ENCODE measurements at regions not wholly inside any gene's neighbourhood (a gene's known extent, or its start where the extent isn't known, plus 50 kb on each side); places are given as distances from the start of the nearest gene placed in this dataset.
"Not testable (repeated sequence)": the region's sequence is repeated elsewhere in the genome, so short reads cannot be mapped to it uniquely, and the experiment has no call there.

DNA sequence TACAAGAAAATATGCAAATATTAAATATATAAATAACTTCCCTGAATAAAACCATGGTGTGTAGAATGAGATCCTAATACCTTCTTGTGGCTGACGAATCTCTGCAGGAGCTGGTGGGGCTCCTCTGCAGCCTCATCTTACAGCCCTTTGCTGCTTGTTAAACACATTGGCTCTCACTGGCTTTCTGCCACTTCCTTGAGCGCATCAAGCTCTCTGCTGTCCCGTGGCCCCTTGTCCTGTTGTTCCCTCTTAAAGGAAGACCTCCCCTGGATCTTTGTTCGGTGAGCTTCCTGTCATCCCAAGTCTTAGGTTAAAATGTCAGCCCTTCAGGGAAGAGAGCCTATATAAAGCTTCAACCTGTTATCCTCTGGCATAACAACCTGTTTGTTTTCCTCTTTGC lies 519.6 kb downstream of the DOK5 start:
- TF ChIP-seq, protein P1, sequence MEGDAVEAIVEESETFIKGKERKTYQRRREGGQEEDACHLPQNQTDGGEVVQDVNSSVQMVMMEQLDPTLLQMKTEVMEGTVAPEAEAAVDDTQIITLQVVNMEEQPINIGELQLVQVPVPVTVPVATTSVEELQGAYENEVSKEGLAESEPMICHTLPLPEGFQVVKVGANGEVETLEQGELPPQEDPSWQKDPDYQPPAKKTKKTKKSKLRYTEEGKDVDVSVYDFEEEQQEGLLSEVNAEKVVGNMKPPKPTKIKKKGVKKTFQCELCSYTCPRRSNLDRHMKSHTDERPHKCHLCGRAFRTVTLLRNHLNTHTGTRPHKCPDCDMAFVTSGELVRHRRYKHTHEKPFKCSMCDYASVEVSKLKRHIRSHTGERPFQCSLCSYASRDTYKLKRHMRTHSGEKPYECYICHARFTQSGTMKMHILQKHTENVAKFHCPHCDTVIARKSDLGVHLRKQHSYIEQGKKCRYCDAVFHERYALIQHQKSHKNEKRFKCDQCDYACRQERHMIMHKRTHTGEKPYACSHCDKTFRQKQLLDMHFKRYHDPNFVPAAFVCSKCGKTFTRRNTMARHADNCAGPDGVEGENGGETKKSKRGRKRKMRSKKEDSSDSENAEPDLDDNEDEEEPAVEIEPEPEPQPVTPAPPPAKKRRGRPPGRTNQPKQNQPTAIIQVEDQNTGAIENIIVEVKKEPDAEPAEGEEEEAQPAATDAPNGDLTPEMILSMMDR (IDR thresholded peaks at IDR 0.05; ENCODE audit: low read depth, low read length), result no peak
- no peak for TF ChIP-seq POLR2A (IDR thresholded peaks at IDR 0.05; ENCODE audit: extremely low read depth, insufficient read length)
- no peak for TF ChIP-seq MYC (IDR thresholded peaks at IDR 0.05; ENCODE audit: low read depth, low read length)
- TF ChIP-seq, protein P2, sequence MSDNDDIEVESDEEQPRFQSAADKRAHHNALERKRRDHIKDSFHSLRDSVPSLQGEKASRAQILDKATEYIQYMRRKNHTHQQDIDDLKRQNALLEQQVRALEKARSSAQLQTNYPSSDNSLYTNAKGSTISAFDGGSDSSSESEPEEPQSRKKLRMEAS (IDR thresholded peaks at IDR 0.05; ENCODE audit: low read depth, low read length), result no peak
- H3K4me3 ChIP-seq (ENCODE audit: low read depth, low read length), result no peak overlapping the region
- DNase-seq (ENCODE audit: low read depth), result no peak

DNA sequence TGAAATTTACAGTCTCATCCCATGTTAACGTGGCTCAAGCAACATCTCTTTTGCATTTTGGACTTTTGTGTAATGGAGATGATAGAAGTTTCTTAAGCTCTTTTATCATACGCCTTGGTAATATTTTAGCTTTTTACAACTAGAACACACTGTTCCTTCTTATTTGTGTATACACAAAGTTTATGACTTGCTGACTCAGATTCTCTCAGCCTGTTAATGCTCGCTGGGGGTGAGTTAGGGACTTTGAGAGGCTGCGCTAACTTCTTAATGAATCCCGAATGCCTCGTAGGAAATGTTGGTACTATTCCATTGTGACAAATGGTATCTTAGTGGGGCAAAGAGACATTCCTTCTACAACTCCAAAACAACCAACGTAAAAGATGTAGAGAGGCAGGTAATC lies 509.7 kb downstream of the DOK5 start:
- TF ChIP-seq, protein P2 (IDR thresholded peaks at IDR 0.05; ENCODE audit: low read depth, low read length), result no peak
- TF ChIP-seq, protein P1 (IDR thresholded peaks at IDR 0.05; ENCODE audit: low read depth, low read length), result no peak
- TF ChIP-seq POLR2A (IDR thresholded peaks at IDR 0.05; ENCODE audit: extremely low read depth, insufficient read length) (no peak), MYC (IDR thresholded peaks at IDR 0.05; ENCODE audit: low read depth, low read length) (no peak)
- no peak overlapping the region for H3K4me3 ChIP-seq (ENCODE audit: low read depth, low read length)
- no peak for DNase-seq (ENCODE audit: low read depth)

DNA sequence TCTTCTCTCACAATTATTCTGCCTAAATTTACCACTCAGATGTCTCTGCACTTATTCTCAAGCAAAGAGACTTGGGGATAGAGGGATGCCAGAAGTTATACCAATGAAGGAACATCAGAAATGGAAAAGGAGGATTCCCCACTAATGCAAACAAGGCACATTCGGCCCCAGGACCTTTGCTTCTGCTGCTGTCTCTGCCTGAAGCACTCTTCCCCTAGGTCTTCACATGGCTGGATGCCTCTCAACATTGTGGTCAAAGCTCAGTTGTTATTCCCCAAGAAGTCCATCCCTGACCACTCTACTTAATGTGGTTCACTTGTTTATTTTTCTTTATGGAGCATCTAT lies 508.7 kb downstream of the DOK5 start:
- DNase-seq (ENCODE audit: low read depth), result no peak
- TF ChIP-seq, protein P2 (IDR thresholded peaks at IDR 0.05; ENCODE audit: low read depth, low read length), result no peak
- TF ChIP-seq MYC (IDR thresholded peaks at IDR 0.05; ENCODE audit: low read depth, low read length) (no peak), POLR2A (IDR thresholded peaks at IDR 0.05; ENCODE audit: extremely low read depth, insufficient read length) (no peak)
- TF ChIP-seq, protein P1 (IDR thresholded peaks at IDR 0.05; ENCODE audit: low read depth, low read length), result no peak
- no peak overlapping the region for H3K4me3 ChIP-seq (ENCODE audit: low read depth, low read length)

DNA sequence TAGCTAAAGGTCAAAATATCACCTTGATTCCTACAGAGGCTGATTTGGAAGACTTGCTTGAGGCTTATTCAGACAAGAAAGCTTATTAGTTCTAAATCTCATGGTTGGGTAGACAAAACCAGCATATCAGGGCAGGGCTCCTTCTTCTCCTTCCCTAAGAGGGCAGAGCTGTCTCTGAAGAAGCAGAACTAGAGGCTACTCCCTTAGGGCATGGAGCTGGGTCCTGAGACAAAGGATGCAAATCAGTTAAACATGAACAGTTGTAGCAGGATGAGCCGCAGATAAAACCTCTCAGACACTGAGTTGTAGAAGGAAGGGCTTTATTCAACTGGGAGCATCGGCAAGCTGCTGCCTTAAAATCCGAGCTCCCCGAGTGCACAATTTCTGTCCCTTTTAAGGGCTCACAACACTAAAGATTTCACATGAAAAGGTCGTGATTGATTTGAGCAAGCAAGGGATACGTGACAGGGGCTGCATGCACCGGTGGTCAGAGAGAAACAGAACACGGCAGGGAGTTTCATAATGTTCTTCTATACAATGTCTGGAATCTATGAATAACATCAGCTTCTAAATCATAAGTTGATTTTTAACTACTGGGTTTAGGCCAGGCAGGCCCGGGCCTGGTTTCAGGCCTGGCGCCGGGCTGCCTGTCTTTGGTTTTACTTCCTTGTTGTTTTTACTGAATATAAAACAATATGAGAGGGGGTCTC lies 508.2 kb downstream of the DOK5 start:
- DNase-seq (ENCODE audit: low read depth); H3K4me3 ChIP-seq (ENCODE audit: low read depth, low read length): not testable (repeated sequence)

DNA sequence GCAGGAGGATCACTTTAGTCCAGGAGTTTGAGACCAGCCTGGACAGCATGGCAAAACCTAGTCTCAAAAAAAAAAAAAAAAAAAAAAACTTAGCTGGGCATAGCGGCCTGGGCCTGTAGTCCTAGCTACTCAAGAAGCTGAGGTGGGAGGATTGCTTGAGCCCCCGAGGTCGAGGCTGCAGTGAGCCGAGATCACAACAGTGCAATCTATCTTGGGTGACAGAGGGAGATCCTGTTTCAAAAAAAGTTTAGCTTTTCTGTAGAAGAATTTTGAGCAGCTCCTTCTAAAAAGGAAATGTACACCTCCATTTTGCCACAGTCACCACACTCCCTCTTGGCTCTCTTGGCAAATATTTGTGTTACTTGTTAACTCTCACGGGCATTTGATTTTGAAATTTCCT lies 505.8 kb downstream of the DOK5 start:
- H3K4me3 ChIP-seq (ENCODE audit: low read depth, low read length), result no peak overlapping the region
- TF ChIP-seq, protein P1 (IDR thresholded peaks at IDR 0.05; ENCODE audit: low read depth, low read length), result no peak
- DNase-seq (ENCODE audit: low read depth), result no peak

DNA sequence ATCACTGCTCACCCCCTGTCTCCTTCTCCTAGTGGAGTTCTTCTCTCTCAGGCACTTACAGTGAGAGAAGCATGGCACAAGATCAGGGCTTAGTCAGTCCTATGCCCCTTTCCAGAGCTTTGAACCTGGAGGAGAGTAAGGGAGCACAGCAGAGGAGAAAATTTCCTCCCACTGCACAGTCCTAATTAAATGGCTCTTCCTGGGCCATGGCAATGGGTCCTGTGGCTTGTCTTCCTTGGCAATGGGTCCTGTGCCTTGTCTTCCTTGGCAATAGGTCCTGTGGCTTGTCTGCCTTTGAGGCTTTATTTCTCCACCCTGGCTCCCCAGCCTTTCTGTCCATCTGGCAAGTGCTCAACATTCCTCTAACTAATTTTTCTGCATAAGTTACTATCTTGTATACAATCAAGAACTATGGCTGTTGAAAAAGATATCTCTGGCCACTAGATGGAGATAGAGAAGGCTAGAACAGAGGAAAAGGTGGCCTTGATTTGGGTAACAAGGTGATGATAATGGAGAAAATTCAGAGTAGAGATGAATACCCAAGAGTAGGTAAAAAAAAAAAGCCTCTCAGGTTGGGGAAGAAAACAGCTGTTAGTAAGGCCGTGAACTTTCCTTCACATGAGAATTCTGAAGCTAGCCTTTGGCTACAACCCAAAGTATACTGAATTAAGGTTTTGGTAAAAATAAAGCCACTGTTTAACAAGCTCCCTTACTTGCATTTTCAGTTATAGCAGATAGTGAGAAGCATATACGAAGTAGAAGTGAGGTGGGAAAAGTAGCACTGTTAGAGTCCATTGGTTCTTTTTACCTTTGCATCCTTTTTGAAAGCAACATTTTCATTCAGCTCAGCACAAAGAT lies 504.9 kb downstream of the DOK5 start:
- TF ChIP-seq, protein P1 (IDR thresholded peaks at IDR 0.05; ENCODE audit: low read depth, low read length), result peak; percentile 48
- TF ChIP-seq POLR2A (IDR thresholded peaks at IDR 0.05; ENCODE audit: extremely low read depth, insufficient read length), result no peak
- no peak overlapping the region for H3K4me3 ChIP-seq (ENCODE audit: low read depth, low read length)
- peak; percentile 28 for DNase-seq (ENCODE audit: low read depth)
